GM12892 (cell line): ENCODE measurements at regions not wholly inside any gene's neighbourhood (a gene's known extent, or its start where the extent isn't known, plus 50 kb on each side); places are given as distances from the start of the nearest gene placed in this dataset.

Experiments
- POLR2A ChIP-seq: IDR thresholded peaks from 2 replicates; pipeline ENCODE4 v1.6.1; 2011; ENCODE audit warnings: low read depth, low read length, control low read depth
- POLR2AphosphoS5 ChIP-seq: IDR thresholded peaks from 2 replicates; pipeline ENCODE4 v1.6.1; 2011; ENCODE audit warnings: low read depth, low read length, control low read depth

- no peak for TF ChIP-seq POLR2AphosphoS5
- TF ChIP-seq POLR2A: no peak
These were observed 371.4 kb upstream of the HTR2A start for GRCh38 chr13:47268270-47268669.
